ENCODE measurements at regions not wholly inside any gene's neighbourhood (a gene's known extent, or its start where the extent isn't known, plus 50 kb on each side); places are given as distances from the start of the nearest gene placed in this dataset.
"Not testable (repeated sequence)": the region's sequence is repeated elsewhere in the genome, so short reads cannot be mapped to it uniquely, and the experiment has no call there.

DNA sequence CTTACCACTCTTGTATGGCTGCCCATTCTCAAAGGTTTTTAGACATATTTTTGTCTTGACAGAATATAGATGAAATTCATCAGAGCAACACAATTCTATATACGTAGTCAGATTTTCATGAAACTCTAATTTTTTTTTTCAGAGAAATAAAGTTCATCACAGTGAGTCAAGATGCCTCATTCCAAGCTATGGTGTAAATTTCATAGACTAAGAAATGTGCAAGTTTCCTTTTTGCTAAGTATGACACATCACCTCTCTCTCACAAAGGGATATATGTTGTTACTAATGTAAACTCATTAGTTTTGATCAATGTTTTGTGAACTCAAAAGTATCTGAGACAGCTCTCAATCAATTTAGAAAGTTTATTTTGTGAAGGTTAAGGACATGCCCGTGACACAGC, 60.4 kb upstream of the ATXN3L start:
- peak; percentile 83 for DNase-seq

GRCh38 chrX:13378562-13379518, 59.0 kb upstream of the ATXN3L start:
- not testable (repeated sequence) for DNase-seq

GRCh38 chrX:13377550-13377934, 57.7 kb upstream of the ATXN3L start:
- peak; percentile 96 for DNase-seq

GRCh38 chrX:13376857-13377549, 57.1 kb upstream of the ATXN3L start:
- peak; percentile 98 for DNase-seq

DNA sequence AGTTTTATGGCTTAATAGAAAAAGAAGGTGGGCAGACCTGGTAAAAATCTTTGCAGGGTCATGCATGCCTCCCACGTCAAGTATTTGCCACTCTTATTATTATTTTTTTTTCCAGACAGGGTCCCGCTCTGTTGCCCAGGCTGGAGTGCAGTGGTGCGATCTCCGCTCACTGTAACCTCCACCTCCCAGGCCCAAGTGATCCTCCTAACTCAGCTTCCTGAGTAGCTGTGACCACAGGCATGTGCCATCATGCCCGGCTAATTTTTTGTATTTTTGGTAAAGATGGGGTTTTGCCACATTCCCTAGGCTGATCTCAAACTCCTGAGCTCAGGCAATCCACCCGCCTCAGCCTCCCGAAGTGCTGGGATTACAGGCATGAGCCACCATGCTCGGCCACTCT, 55.7 kb upstream of the ATXN3L start:
- DNase-seq, result not testable (repeated sequence)

DNA sequence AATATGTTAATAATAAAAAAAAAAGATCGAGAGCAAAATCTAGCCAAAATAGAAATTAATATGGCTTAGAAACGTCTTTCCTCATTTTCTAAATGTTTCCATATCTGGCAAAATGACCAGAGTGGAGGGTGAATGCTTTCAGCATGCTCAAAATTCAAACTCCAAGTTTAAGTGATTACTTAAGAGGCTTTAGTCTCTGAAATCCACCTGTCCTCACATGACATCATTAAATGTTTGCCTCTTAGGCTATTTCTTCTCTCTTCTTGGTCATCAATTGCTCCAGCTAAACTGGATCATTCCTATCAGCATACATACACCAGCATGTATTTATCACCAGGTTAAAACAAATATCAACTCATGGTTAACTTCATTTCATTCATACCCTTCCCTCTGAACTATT, 54.5 kb upstream of the ATXN3L start:
- DNase-seq, result no peak

- DNase-seq, result peak; percentile 80
Measured at GRCh38 chrX:13373431-13374187, 53.8 kb upstream of the ATXN3L start.

DNA sequence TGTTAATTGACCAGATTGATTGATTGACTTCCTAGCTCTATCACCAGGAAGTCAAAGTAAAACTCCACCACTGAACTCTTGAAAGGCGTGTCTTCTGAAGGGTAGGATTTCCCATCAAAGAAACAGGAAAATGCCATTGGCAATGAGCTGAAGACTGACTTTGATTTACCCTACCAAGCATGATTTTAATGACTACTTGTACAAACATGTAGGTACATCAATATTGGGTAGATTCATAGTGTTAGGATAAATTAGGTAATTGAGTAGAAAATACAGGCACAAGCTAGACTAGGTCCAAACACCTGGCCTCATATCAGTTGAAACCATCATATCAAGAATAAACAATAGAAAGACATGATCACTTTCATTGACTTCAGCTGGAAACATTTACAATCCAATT, 53.2 kb upstream of the ATXN3L start:
- no peak for DNase-seq

DNA sequence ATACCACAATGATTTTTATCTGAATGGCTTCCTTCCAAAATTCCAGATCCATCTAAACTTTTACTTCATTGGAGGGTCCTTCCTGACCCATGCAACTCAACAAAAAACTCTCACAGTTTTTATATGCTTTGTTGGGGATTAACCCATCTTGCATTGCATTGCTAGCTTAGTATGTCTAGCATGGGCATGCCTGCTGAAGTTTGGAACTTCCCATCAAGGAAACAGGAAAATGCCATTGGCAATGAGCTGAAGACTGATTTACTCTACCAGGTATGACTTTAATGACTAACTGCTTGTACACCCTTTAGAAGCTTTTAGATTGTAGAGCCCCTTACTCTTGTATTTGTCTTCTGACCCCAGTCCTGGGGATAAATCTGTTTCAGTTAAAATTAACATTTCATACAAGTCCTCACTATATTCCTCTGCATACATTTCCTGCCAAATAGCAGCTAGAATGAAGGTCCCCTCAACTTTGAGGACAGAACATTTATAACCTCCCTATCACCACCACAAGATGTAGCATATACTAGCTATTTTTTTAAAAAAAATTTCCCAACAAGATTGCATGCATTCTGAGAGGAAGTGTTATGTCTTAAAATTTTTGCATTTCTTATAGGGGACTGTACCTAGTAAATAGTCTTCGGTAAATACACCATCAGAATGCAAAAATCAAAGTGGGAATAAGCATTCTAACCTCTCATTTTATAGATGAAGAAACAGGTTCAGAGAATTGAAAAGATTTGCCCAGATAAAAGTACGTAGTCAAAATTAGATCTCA, 52.5 kb upstream of the ATXN3L start:
- peak; percentile 30 for DNase-seq

DNA sequence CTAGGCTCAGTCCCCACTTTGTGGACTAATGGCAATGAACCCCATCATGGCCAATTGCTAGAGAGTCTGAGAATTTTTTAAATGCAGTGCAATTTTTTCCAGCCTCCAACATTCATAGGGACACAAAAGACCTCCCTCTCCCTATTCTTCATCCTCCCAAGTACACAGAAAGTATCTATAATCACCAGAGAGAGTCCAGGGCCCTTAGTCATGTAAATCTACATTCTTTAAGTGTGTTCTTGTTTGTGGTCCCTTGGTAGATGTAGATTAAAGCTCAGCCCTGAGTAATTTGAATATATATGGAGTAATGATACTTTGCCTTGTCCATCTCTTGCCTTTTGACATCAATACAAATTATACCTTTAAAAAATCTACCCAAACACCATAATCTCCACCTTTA, 51.3 kb upstream of the ATXN3L start:
- peak; percentile 72 for DNase-seq

DNA sequence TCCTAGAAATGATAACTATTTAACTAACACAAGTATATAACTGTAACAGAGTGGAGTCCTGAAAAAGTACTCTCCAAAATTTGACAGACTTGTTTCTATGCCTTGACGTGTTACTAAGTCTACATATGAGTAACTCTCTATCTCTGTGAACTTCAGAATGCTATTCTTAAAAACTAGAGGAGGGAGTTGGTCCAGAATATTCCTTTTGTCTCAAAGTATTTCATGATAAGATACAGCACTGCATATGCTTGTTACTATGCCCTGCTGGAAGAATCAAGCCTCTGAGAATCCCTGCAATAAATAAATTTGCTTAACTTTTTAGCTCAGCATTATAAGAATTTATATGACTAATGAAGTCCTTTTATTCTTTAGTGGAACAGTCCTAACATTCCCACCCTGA, 50.9 kb upstream of the ATXN3L start:
- DNase-seq, result no peak
